ENCODE measurements at regions not wholly inside any gene's neighbourhood (a gene's known extent, or its start where the extent isn't known, plus 50 kb on each side); places are given as distances from the start of the nearest gene placed in this dataset.

DNA sequence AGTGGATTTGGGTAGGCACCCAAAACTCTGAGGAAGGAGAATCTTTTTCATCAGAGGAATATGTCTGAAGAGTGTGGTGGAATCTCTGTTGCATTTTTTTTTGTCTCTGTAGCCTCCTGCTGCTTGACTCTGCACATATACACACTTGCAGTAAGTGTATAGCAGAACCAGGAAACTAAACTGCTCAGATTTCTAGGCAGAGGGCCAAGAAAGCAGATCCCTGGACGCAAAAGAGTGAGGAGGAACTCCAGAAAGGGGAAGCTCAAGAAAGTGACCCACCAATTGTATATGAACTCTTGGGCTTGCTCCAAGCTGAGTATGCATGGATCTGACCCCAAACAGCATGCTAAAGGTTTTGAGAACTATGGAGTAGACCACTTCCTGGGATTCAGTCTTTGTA lies 181.8 kb downstream of the GADD45G start:
- DNase-seq (peak in 1 of 2 donors; percentile 56), ATAC-seq (ENCODE audit: low FRiP score in 2 of 2) (peak in 1 of 2 donors; percentile 69)
- H3K4me3 ChIP-seq: no peak overlapping the region
- H3K36me3 ChIP-seq: no peaks in the 10 kb centered on the region
- no peak for TF ChIP-seq EP300 (IDR thresholded peaks at IDR 0.05)
- peak in 1 of 6 experiments; percentile 11 for TF ChIP-seq CTCF (IDR thresholded peaks at IDR 0.05)
- no peak for TF ChIP-seq POLR2AphosphoS5 (IDR thresholded peaks at IDR 0.05)
- no peak for TF ChIP-seq POLR2A (IDR thresholded peaks at IDR 0.05)
- H3K27me3 ChIP-seq: no peaks in the 10 kb centered on the region
- H3K9me3 ChIP-seq: no peaks in the 10 kb centered on the region
- H3K27ac ChIP-seq: no peak overlapping the region
- 5 to 10% methylated on average over 1 of the region's 1 CpG for WGBS, 2 donors
- H3K4me1 ChIP-seq: peaks cover 0 to 15% (median 4%) of the 10 kb centered on the region in 4 donors

DNA sequence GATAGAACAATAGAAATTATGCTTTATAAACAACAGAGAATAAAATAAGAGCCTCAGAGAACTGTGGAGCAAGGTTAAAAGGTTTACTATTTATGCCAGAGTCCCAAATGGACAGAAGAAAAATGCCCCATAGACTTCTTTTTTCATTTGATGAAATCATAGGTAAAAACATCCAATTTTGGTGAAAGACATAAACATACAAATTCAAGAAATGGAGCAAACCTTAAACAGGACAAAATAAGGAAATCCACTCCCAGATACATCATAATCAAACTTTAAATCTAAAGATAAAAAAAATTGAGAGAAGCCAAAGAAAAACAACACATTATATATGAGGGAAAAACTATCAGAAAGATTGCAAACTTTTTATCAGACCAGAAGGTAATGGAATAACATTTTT lies 182.8 kb downstream of the GADD45G start:
- Histone ChIP-seq H3K4me1 (peaks cover 0 to 8% (median 2%) of the 10 kb centered on the region in 4 donors), H3K27me3 (no peaks in the 10 kb centered on the region), H3K36me3 (no peaks in the 10 kb centered on the region), H3K9me3 (no peaks in the 10 kb centered on the region), H3K4me3 (no peak overlapping the region), H3K27ac (no peak overlapping the region)
- TF ChIP-seq POLR2AphosphoS5 (IDR thresholded peaks at IDR 0.05) (no peak), POLR2A (IDR thresholded peaks at IDR 0.05) (no peak), EP300 (IDR thresholded peaks at IDR 0.05) (no peak), CTCF (IDR thresholded peaks at IDR 0.05) (no peak)
- no peak for DNase-seq
- no peak for ATAC-seq (ENCODE audit: low FRiP score in 2 of 2)

GRCh38 chr9:89788434-89788833 lies 183.6 kb downstream of the GADD45G start:
- H3K27ac ChIP-seq: no peak overlapping the region

DNA sequence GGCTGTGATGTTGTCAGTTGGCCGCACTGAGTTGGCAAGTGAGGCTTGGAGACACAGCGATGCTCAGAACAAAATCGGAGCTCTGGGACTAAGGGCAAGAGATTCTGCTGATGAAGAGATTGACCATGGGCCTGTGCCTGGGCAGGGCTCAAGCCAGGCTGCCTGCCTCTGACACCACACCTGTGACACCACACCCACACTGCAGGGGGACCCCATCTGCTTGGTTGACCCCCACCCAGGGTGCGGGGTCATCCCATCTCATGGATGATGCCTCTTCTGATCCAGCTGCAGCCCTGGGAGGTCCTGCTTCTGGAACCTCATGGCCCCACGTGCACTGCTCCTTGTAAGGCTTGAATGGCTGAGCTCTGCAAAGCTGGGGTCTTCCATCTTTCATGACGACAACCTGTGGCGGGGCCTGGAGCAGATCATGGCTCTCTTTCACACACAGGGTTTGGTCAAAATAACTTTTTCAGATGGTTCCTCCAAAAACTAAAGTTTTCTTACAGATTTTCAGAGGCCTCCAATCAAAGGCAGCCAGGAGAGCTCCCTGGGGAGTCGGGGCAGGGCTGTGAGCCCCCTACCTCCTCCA lies 185.2 kb downstream of the GADD45G start:
- Histone ChIP-seq H3K9me3 (no peaks in the 10 kb centered on the region), H3K4me3 (no peak overlapping the region), H3K27ac (no peak overlapping the region), H3K27me3 (no peaks in the 10 kb centered on the region), H3K4me1 (peaks cover 0 to 11% (median 4%) of the 10 kb centered on the region in 4 donors), H3K36me3 (no peaks in the 10 kb centered on the region)
- no peak for ATAC-seq (ENCODE audit: low FRiP score in 2 of 2)
- TF ChIP-seq POLR2AphosphoS5 (IDR thresholded peaks at IDR 0.05) (no peak), CTCF (IDR thresholded peaks at IDR 0.05) (no peak), EP300 (IDR thresholded peaks at IDR 0.05) (no peak), POLR2A (IDR thresholded peaks at IDR 0.05) (no peak)
- DNase-seq: no peak
- WGBS, 2 donors: 90 to 93% methylated on average over 7 to 8 of the region's 8 CpGs

More at GRCh38 chr9:89788434-89788833, 183.6 kb downstream of the GADD45G start:
- ATAC-seq (ENCODE audit: low FRiP score in 2 of 2): no peak
- Histone ChIP-seq H3K4me3 (no peak overlapping the region), H3K4me1 (peaks cover 0 to 8% (median 2%) of the 10 kb centered on the region in 4 donors), H3K9me3 (no peaks in the 10 kb centered on the region), H3K36me3 (no peaks in the 10 kb centered on the region), H3K27me3 (no peaks in the 10 kb centered on the region)
- DNase-seq: no peak
- TF ChIP-seq EP300 (IDR thresholded peaks at IDR 0.05) (no peak), POLR2A (IDR thresholded peaks at IDR 0.05) (no peak), POLR2AphosphoS5 (IDR thresholded peaks at IDR 0.05) (no peak), CTCF (IDR thresholded peaks at IDR 0.05) (no peak)

- H3K4me1 ChIP-seq: peaks cover 0 to 11% (median 5%) of the 10 kb centered on the region in 4 donors
- TF ChIP-seq POLR2A (IDR thresholded peaks at IDR 0.05) (no peak), EP300 (IDR thresholded peaks at IDR 0.05) (no peak), POLR2AphosphoS5 (IDR thresholded peaks at IDR 0.05) (no peak), CTCF (IDR thresholded peaks at IDR 0.05) (no peak)
- no peak overlapping the region for H3K27ac ChIP-seq
- 85 to 90% methylated on average over 1 to 2 of the region's 2 CpGs for WGBS, 2 donors
- no peaks in the 10 kb centered on the region for H3K9me3 ChIP-seq
- no peaks in the 10 kb centered on the region for H3K36me3 ChIP-seq
- H3K4me3 ChIP-seq: no peak overlapping the region
- DNase-seq (peak in 1 of 2 donors; percentile 39), ATAC-seq (ENCODE audit: low FRiP score in 2 of 2) (peak in 1 of 2 donors; percentile 64)
- H3K27me3 ChIP-seq: no peaks in the 10 kb centered on the region
Measured at GRCh38 chr9:89790542-89791109, 185.8 kb downstream of the GADD45G start.

Measured in upper lobe of left lung (tissue), 6 donors.